Esophagus muscularis mucosa (tissue), 4 donors: ENCODE measurements at regions not wholly inside any gene's neighbourhood (a gene's known extent, or its start where the extent isn't known, plus 50 kb on each side); places are given as distances from the start of the nearest gene placed in this dataset.

Source experiments
- EP300 ChIP-seq: sonication (generic); formaldehyde crosslinking; IDR thresholded peaks from one replicate; pipeline ENCODE4 v1.6.1; 2017; ENCODE audit warnings: antibody characterized with exemption
- POLR2A ChIP-seq: fragments of 450-650 bp; IDR thresholded peaks from one replicate; pipeline ENCODE4 v1.6.1; 2017; ENCODE audit warnings: antibody characterized with exemption, moderate library complexity, mild to moderate bottlenecking, low read depth
- POLR2AphosphoS5 ChIP-seq, 2 donors: sonication (generic); formaldehyde crosslinking; IDR thresholded peaks; one replicate each; pipeline ENCODE4 v1.6.1; 2017; ENCODE audit warnings: antibody characterized with exemption in 2 of 2
- TF ChIP-seq, protein P1 (sequence below), 3 experiments: fragments of 200-600 bp in 2 of 3; fragments of 450-650 bp in 1 of 3; sonication (generic) in 2 of 3; IDR thresholded peaks; one replicate each; pipeline ENCODE4 v1.5.1; 2017 to 2019; ENCODE audit warnings: antibody characterized with exemption in 3 of 3, mild to moderate bottlenecking in 2 of 3, moderate library complexity in 1 of 3

DNA sequence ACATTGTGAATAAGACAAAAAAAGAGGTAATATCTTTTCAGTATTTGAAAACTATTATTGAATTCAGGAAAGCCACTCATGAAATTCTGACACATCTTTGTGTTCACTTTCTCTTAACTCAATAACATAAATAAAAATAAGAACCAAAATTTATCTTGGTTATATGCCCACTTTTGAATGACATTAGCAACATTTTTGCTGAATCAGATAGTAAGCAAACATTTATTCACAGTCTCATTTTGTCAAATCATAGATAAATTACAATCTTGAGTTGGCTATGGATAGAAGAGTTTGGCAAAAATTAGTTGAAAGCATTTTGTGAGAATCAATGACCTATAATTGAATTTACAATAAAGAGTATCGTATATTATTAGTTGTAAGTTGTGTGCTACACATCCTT, 545.1 kb upstream of the PKDCC start:
- TF ChIP-seq POLR2A (no peak), EP300 (no peak), POLR2AphosphoS5 (IDR thresholded peaks at IDR 0.05) (no peak)
- TF ChIP-seq, protein P1, sequence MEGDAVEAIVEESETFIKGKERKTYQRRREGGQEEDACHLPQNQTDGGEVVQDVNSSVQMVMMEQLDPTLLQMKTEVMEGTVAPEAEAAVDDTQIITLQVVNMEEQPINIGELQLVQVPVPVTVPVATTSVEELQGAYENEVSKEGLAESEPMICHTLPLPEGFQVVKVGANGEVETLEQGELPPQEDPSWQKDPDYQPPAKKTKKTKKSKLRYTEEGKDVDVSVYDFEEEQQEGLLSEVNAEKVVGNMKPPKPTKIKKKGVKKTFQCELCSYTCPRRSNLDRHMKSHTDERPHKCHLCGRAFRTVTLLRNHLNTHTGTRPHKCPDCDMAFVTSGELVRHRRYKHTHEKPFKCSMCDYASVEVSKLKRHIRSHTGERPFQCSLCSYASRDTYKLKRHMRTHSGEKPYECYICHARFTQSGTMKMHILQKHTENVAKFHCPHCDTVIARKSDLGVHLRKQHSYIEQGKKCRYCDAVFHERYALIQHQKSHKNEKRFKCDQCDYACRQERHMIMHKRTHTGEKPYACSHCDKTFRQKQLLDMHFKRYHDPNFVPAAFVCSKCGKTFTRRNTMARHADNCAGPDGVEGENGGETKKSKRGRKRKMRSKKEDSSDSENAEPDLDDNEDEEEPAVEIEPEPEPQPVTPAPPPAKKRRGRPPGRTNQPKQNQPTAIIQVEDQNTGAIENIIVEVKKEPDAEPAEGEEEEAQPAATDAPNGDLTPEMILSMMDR (IDR thresholded peaks at IDR 0.05) = no peak
